HL-60 (cell line): ENCODE measurements at regions not wholly inside any gene's neighbourhood (a gene's known extent, or its start where the extent isn't known, plus 50 kb on each side); places are given as distances from the start of the nearest gene placed in this dataset.
A peak's percentile ranks its signal among the peaks of the same experiment; 100 is the strongest.

Experiments used
- DNase-seq, 2 experiments: peaks; one replicate each; pipeline ENCODE4 v3.0.0-alpha.2; 2010 to 2020; ENCODE audit warnings: low read depth in 1 of 2, low spot score in 1 of 2
- H3K27ac ChIP-seq: fragments of 250-450 bp; sonication (Bioruptor Pico); replicated peaks from 2 replicates; pipeline ENCODE4 v1.5.1; 2020; ENCODE audit warnings: mild to moderate bottlenecking, moderate library complexity
- H3K27me3 ChIP-seq: fragments of 250-450 bp; sonication (Bioruptor Pico); 2 replicates; pipeline ENCODE4 v1.5.1; 2021; ENCODE audit warnings: mild to moderate bottlenecking, moderate library complexity; ENCODE audit not compliant: insufficient read depth, poor library complexity, severe bottlenecking
- H3K4me3 ChIP-seq: replicated peaks from 2 replicates; pipeline ENCODE4 v1.5.1; 2011; ENCODE audit warnings: mild to moderate bottlenecking, control low read depth, low read length; ENCODE audit not compliant: insufficient read depth
- CTCF ChIP-seq: IDR thresholded peaks from one replicate; pipeline ENCODE4 v1.5.1; 2011; ENCODE audit warnings: low read length, control low read depth, inconsistent platforms; ENCODE audit not compliant: insufficient read depth
- GABPA ChIP-seq: IDR thresholded peaks from 2 replicates; pipeline ENCODE4 v1.6.1; 2012; ENCODE audit warnings: low read depth
- POLR2AphosphoS5 ChIP-seq: IDR thresholded peaks from 2 replicates; pipeline ENCODE4 v1.6.1; 2012; ENCODE audit warnings: low read depth
- REST ChIP-seq: IDR thresholded peaks from 2 replicates; pipeline ENCODE4 v1.6.1; 2012; ENCODE audit warnings: low read depth; ENCODE audit not compliant: insufficient replicate concordance
- SPI1 ChIP-seq: IDR thresholded peaks from 2 replicates; pipeline ENCODE4 v1.6.1; 2012; ENCODE audit warnings: low read depth, mild to moderate bottlenecking, borderline replicate concordance

GRCh38 chr4:12691168-12691567 is 793.0 kb downstream of the RAB28 start:
- TF ChIP-seq GABPA (no peak), REST (no peak), POLR2AphosphoS5 (no peak), CTCF (no peak), SPI1 (no peak)
- no peak for DNase-seq
- no peak overlapping the region for H3K27ac ChIP-seq
- no peak overlapping the region for H3K4me3 ChIP-seq
- no peaks in the 10 kb centered on the region for H3K27me3 ChIP-seq

- no peak for TF ChIP-seq REST
- TF ChIP-seq GABPA, result no peak
- TF ChIP-seq CTCF, result no peak
- TF ChIP-seq SPI1, result no peak
- TF ChIP-seq POLR2AphosphoS5, result no peak
- H3K27me3 ChIP-seq, result no peaks in the 10 kb centered on the region
- no peak for DNase-seq
- H3K4me3 ChIP-seq, result no peak overlapping the region
- no peak overlapping the region for H3K27ac ChIP-seq
Measured at GRCh38 chr4:12689457-12689856, 794.7 kb downstream of the RAB28 start.

- no peak overlapping the region for H3K27ac ChIP-seq
- H3K27me3 ChIP-seq, result no peaks in the 10 kb centered on the region
- no peak for TF ChIP-seq REST
- no peak for TF ChIP-seq POLR2AphosphoS5
- TF ChIP-seq GABPA, result no peak
- no peak for TF ChIP-seq SPI1
- peak; percentile 13 for TF ChIP-seq CTCF
- DNase-seq, result no peak
- no peak overlapping the region for H3K4me3 ChIP-seq
Measured at GRCh38 chr4:12679217-12679616, 804.9 kb downstream of the RAB28 start.
